GM23338 (cell line): ENCODE measurements at regions not wholly inside any gene's neighbourhood (a gene's known extent, or its start where the extent isn't known, plus 50 kb on each side); places are given as distances from the start of the nearest gene placed in this dataset.

ENCODE experiments used
- ATAC-seq: fragments of 200-7000 bp; cut with Tn5 transposase; 3 replicates; pipeline ENCODE4 v1.9.1; 2020
- DNase-seq: peaks from one replicate; pipeline ENCODE4 v3.0.0-alpha.2; 2015; ENCODE audit warnings: low spot score
- H2AFZ ChIP-seq: fragments of 200-600 bp; sonication (generic); 2 replicates; pipeline ENCODE4 v1.8.0; 2016; ENCODE audit warnings: antibody characterized with exemption, mild to moderate bottlenecking, moderate library complexity
- H3F3A ChIP-seq: fragments of 200-600 bp; sonication (generic); replicated peaks from 2 replicates; pipeline ENCODE4 v1.8.0; 2017; ENCODE audit warnings: antibody characterized with exemption, mixed run types, low read depth
- H3K27ac ChIP-seq: fragments of 200-600 bp; sonication (generic); 2 replicates; pipeline ENCODE4 v1.6.1; 2016; ENCODE audit warnings: low read depth
- H3K27me3 ChIP-seq: fragments of 200-600 bp; sonication (generic); 2 replicates; pipeline ENCODE4 v1.8.0; 2016; ENCODE audit warnings: mild to moderate bottlenecking, mixed run types, moderate library complexity; ENCODE audit not compliant: insufficient read depth
- H3K36me3 ChIP-seq: fragments of 200-600 bp; sonication (generic); 2 replicates; pipeline ENCODE4 v1.8.0; 2016; ENCODE audit warnings: mild to moderate bottlenecking; ENCODE audit not compliant: insufficient read depth
- H3K4me1 ChIP-seq: fragments of 200-600 bp; sonication (generic); 2 replicates; pipeline ENCODE4 v1.8.0; 2016; ENCODE audit warnings: mild to moderate bottlenecking, moderate library complexity; ENCODE audit not compliant: insufficient read depth
- H3K4me2 ChIP-seq: fragments of 200-600 bp; sonication (generic); 2 replicates; pipeline ENCODE4 v1.7.1; 2017; ENCODE audit warnings: mixed run types
- H3K4me3 ChIP-seq: fragments of 200-600 bp; sonication (generic); 2 replicates; pipeline ENCODE4 v1.6.1; 2016; ENCODE audit warnings: mixed run types
- H3K79me2 ChIP-seq: fragments of 200-600 bp; sonication (generic); replicated peaks from 2 replicates; pipeline ENCODE4 v1.8.0; 2017; ENCODE audit warnings: mild to moderate bottlenecking; ENCODE audit not compliant: insufficient read depth
- H3K9me2 ChIP-seq: fragments of 200-600 bp; sonication (generic); 2 replicates; pipeline ENCODE4 v1.8.0; 2017; ENCODE audit not compliant: insufficient read depth
- H4K20me1 ChIP-seq: fragments of 200-600 bp; sonication (generic); replicated peaks from 2 replicates; pipeline ENCODE4 v1.8.0; 2017; ENCODE audit warnings: mild to moderate bottlenecking; ENCODE audit not compliant: insufficient read depth
- H3K27ac Mint-ChIP-seq: 2 replicates; pipeline ENCODE4 v1.8.0; 2020; ENCODE audit warnings: inconsistent platforms, mild to moderate bottlenecking, moderate library complexity, mixed read lengths
- H3K27me3 Mint-ChIP-seq: 3 replicates; pipeline ENCODE4 v1.8.0; 2022; ENCODE audit warnings: low read depth, mild to moderate bottlenecking, moderate library complexity, mixed read lengths, inconsistent platforms; ENCODE audit not compliant: insufficient read depth, poor library complexity
- H3K36me3 Mint-ChIP-seq: 3 replicates; pipeline ENCODE4 v1.8.0; 2021; ENCODE audit warnings: low read depth, mild to moderate bottlenecking, inconsistent platforms, moderate library complexity, mixed read lengths
- H3K4me1 Mint-ChIP-seq: 3 replicates; pipeline ENCODE4 v1.8.0; 2020; ENCODE audit warnings: mild to moderate bottlenecking, inconsistent platforms, mixed read lengths
- H3K4me3 Mint-ChIP-seq: 3 replicates; pipeline ENCODE4 v1.8.0; 2021; ENCODE audit warnings: moderate library complexity, mild to moderate bottlenecking, inconsistent platforms, mixed read lengths
- H3K9me3 Mint-ChIP-seq: 3 replicates; pipeline ENCODE4 v1.8.0; 2020; ENCODE audit warnings: moderate library complexity, mild to moderate bottlenecking, inconsistent platforms, mixed read lengths
- CREB1 ChIP-seq: fragments of 250-450 bp; sonication (Bioruptor Pico); IDR thresholded peaks from 2 replicates; pipeline ENCODE4 v1.5.0; 2020; ENCODE audit warnings: low read depth, mild to moderate bottlenecking, moderate library complexity
- ETS1 ChIP-seq: IDR thresholded peaks from 2 replicates; pipeline ENCODE4 v1.6.1; 2016; ENCODE audit warnings: antibody characterized with exemption
- EZH2 ChIP-seq: fragments of 200-600 bp; sonication (generic); IDR thresholded peaks from one replicate; pipeline ENCODE4 v1.8.0; 2017; ENCODE audit warnings: antibody characterized with exemption, mild to moderate bottlenecking, low read depth; ENCODE audit not compliant: unreplicated experiment
- EZH2phosphoT487 ChIP-seq: fragments of 200-600 bp; sonication (generic); IDR thresholded peaks from one replicate; pipeline ENCODE4 v1.8.1; 2018; ENCODE audit warnings: antibody characterized with exemption; ENCODE audit not compliant: unreplicated experiment
- JUNB ChIP-seq: IDR thresholded peaks from one replicate; pipeline ENCODE4 v1.6.1; 2016; ENCODE audit warnings: antibody characterized with exemption; ENCODE audit not compliant: unreplicated experiment
- NANOG ChIP-seq: IDR thresholded peaks from 2 replicates; pipeline ENCODE4 v1.6.1; 2016; ENCODE audit warnings: antibody characterized with exemption, borderline replicate concordance
- POLR2AphosphoS5 ChIP-seq: IDR thresholded peaks from 2 replicates; pipeline ENCODE4 v1.6.1; 2016; ENCODE audit warnings: antibody characterized with exemption, low read depth
- STAT1 ChIP-seq: IDR thresholded peaks from one replicate; pipeline ENCODE4 v1.6.1; 2016; ENCODE audit warnings: antibody characterized with exemption; ENCODE audit not compliant: unreplicated experiment
- ZNF114 ChIP-seq: fragments of 250-450 bp; sonication (Bioruptor Pico); IDR thresholded peaks from 2 replicates; pipeline ENCODE4 v1.5.0; 2020; ENCODE audit warnings: mild to moderate bottlenecking, moderate library complexity
- TF ChIP-seq, protein P1 (sequence below), 2 experiments: fragments of 200-600 bp in 1 of 2; sonication (generic) in 1 of 2; conservative IDR thresholded peaks; 2 replicates each; pipeline versions ENCODE4 v1.5.1 to v1.6.1; 2016 to 2017; ENCODE audit warnings: antibody characterized with exemption in 2 of 2, low read depth in 2 of 2, mild to moderate bottlenecking in 2 of 2, moderate library complexity in 1 of 2
- TF ChIP-seq, protein P2 (sequence below): fragments of 250-450 bp; sonication (Bioruptor Pico); IDR thresholded peaks from 2 replicates; pipeline ENCODE4 v1.5.0; 2020; ENCODE audit warnings: mild to moderate bottlenecking, moderate library complexity

- Mint-ChIP-seq H3K4me1 (no peaks in the 10 kb centered on the region; the same call in 2 of the 3 replicates), H3K36me3 (no peaks in the 10 kb centered on the region), H3K27ac (no peak overlapping the region), H3K4me3 (no peak overlapping the region), H3K27me3 (no peaks in the 10 kb centered on the region), H3K9me3 (no peaks in the 10 kb centered on the region)
- Histone ChIP-seq H2AFZ (no peak overlapping the region), H3K4me1 (no peaks in the 10 kb centered on the region), H3K4me2 (no peak overlapping the region), H3K4me3 (no peak overlapping the region), H3K36me3 (no peaks in the 10 kb centered on the region), H3K9me2 (no peaks in the 10 kb centered on the region), H3K27ac (no peak overlapping the region), H3K79me2 (no peaks in the 10 kb centered on the region), H3K27me3 (no peaks in the 10 kb centered on the region), H3F3A (no peaks in the 10 kb centered on the region), H4K20me1 (no peaks in the 10 kb centered on the region)
- DNase-seq (no peak), ATAC-seq (no peak)
- TF ChIP-seq, protein P1, sequence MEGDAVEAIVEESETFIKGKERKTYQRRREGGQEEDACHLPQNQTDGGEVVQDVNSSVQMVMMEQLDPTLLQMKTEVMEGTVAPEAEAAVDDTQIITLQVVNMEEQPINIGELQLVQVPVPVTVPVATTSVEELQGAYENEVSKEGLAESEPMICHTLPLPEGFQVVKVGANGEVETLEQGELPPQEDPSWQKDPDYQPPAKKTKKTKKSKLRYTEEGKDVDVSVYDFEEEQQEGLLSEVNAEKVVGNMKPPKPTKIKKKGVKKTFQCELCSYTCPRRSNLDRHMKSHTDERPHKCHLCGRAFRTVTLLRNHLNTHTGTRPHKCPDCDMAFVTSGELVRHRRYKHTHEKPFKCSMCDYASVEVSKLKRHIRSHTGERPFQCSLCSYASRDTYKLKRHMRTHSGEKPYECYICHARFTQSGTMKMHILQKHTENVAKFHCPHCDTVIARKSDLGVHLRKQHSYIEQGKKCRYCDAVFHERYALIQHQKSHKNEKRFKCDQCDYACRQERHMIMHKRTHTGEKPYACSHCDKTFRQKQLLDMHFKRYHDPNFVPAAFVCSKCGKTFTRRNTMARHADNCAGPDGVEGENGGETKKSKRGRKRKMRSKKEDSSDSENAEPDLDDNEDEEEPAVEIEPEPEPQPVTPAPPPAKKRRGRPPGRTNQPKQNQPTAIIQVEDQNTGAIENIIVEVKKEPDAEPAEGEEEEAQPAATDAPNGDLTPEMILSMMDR (conservative IDR thresholded peaks at IDR 0.05; ENCODE audit: low read depth in 2 of 2) = no peak
- TF ChIP-seq POLR2AphosphoS5 (no peak), STAT1 (no peak), ETS1 (no peak), ZNF114 (no peak), NANOG (no peak), EZH2phosphoT487 (no peak), CREB1 (no peak), JUNB (no peak), EZH2 (no peak)
- TF ChIP-seq, protein P2, sequence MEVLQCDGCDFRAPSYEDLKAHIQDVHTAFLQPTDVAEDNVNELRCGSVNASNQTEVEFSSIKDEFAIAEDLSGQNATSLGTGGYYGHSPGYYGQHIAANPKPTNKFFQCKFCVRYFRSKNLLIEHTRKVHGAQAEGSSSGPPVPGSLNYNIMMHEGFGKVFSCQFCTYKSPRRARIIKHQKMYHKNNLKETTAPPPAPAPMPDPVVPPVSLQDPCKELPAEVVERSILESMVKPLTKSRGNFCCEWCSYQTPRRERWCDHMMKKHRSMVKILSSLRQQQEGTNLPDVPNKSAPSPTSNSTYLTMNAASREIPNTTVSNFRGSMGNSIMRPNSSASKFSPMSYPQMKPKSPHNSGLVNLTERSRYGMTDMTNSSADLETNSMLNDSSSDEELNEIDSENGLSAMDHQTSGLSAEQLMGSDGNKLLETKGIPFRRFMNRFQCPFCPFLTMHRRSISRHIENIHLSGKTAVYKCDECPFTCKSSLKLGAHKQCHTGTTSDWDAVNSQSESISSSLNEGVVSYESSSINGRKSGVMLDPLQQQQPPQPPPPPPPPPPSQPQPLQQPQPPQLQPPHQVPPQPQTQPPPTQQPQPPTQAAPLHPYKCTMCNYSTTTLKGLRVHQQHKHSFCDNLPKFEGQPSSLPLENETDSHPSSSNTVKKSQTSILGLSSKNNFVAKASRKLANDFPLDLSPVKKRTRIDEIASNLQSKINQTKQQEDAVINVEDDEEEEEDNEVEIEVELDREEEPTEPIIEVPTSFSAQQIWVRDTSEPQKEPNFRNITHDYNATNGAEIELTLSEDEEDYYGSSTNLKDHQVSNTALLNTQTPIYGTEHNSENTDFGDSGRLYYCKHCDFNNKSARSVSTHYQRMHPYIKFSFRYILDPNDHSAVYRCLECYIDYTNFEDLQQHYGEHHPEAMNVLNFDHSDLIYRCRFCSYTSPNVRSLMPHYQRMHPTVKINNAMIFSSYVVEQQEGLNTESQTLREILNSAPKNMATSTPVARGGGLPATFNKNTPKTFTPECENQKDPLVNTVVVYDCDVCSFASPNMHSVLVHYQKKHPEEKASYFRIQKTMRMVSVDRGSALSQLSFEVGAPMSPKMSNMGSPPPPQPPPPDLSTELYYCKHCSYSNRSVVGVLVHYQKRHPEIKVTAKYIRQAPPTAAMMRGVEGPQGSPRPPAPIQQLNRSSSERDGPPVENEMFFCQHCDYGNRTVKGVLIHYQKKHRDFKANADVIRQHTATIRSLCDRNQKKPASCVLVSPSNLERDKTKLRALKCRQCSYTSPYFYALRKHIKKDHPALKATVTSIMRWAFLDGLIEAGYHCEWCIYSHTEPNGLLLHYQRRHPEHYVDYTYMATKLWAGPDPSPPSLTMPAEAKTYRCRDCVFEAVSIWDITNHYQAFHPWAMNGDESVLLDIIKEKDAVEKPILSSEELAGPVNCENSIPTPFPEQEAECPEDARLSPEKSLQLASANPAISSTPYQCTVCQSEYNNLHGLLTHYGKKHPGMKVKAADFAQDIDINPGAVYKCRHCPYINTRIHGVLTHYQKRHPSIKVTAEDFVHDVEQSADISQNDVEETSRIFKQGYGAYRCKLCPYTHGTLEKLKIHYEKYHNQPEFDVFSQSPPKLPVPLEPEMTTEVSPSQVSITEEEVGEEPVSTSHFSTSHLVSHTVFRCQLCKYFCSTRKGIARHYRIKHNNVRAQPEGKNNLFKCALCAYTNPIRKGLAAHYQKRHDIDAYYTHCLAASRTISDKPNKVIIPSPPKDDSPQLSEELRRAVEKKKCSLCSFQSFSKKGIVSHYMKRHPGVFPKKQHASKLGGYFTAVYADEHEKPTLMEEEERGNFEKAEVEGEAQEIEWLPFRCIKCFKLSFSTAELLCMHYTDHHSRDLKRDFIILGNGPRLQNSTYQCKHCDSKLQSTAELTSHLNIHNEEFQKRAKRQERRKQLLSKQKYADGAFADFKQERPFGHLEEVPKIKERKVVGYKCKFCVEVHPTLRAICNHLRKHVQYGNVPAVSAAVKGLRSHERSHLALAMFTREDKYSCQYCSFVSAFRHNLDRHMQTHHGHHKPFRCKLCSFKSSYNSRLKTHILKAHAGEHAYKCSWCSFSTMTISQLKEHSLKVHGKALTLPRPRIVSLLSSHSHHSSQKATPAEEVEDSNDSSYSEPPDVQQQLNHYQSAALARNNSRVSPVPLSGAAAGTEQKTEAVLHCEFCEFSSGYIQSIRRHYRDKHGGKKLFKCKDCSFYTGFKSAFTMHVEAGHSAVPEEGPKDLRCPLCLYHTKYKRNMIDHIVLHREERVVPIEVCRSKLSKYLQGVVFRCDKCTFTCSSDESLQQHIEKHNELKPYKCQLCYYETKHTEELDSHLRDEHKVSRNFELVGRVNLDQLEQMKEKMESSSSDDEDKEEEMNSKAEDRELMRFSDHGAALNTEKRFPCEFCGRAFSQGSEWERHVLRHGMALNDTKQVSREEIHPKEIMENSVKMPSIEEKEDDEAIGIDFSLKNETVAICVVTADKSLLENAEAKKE (CRISPR knock-in tag) = no peak
Observed at GRCh38 chr7:85714951-85715350, 528.1 kb upstream of the SEMA3D start.
